SKM-1 treated with dmso at 0.1 percent for 144 hours (cell line): ENCODE measurements at regions not wholly inside any gene's neighbourhood (a gene's known extent, or its start where the extent isn't known, plus 50 kb on each side); places are given as distances from the start of the nearest gene placed in this dataset.
"Not testable (repeated sequence)": the region's sequence is repeated elsewhere in the genome, so short reads cannot be mapped to it uniquely, and the experiment has no call there.

Experiments
- DNase-seq: peaks from one replicate; lab custom pipeline; 2025; ENCODE audit not compliant: unreplicated experiment; lab: John Stamatoyannopoulos, UW

DNA sequence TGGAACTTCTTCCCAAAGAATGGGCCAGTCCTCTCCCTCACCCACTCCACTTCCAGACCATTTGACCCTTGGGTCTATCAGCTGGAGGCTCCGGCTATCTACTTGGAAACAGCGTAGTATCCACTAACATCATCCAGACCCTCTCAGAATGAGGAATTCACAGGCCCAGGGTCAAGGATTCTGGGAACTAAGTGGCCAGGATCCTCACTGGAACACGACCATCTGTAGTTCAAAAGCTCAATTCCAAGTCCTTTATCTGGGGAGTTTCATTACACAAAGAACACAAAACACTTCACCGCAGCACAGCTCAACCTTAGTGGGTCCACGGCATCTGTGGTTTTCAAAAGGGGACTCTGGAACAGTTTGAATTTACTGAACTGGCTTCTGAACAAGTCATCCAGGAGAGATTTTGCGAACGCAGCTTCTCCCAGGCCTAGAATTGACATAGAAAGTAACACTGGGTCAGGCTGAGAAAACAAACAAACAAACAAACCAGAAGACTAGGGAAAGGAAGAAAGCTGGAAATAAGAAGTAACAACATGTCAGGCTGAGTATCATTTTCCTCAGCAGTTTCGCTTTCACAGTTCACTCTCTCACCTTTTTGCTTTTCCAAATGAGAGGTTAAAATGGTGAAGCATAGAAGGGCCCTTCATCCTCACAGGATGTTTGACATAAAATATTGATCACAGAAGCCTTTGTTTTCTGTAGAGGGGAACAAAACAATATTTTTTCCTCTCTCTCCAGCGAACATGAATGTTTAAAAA is 57.6 kb upstream of the USP6NL start:
- DNase-seq, result no peak

DNA sequence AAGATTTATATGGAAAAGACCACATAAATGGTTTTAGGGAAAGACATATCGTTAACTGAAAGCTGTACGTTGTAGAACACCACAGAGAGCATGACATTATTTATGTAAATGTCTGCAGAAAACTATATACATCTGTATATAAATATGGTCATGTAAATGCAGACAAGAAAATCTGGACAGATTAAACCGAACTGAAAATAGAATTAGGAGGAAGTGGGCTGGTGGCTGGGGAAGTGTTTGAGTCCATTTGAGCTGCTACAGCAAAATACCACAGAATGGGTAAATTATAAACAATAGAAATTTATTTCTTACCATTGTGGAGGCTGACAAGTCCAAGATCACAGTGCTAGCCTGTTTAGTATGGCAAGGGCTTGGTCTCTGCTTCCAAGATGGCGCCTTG is 56.3 kb upstream of the USP6NL start:
- no peak for DNase-seq

DNA sequence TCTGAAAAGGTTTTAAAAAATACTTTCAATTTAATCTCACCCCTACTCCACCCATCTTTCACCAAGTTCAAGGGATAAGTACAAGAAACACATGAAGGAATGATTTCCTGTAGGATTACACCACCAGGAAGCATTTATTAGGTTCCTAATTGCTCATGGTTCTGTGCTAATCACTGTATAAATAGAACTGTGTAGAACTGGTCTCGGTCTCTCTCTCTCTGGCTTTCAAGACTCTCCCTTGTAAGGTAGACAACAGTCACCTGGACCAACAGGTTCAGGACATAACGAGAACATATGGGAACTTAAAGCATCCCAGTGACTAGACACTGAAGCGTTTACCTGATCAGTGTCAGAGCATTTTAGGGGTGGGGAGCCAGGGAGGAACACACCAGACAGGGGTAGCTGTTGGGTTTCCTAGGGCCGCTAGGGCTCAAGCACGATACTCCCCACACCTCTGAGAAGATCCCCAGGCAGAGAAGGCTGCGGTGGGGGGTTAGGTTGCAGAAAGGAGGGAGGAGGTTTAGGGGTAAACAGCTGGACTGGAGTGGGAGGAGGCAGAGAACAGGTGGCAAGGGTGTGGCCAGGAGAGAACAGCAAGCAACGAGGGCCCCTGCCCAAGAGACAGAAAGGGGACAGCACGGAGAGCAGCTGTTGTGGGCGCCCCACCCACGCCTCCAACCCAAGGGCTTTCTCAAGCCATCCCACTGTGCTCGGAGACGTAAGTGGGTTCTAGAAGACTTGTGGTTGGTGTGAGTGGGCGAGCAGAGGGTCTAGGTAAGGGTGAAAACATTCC is 52.5 kb upstream of the USP6NL start:
- no peak for DNase-seq

DNA sequence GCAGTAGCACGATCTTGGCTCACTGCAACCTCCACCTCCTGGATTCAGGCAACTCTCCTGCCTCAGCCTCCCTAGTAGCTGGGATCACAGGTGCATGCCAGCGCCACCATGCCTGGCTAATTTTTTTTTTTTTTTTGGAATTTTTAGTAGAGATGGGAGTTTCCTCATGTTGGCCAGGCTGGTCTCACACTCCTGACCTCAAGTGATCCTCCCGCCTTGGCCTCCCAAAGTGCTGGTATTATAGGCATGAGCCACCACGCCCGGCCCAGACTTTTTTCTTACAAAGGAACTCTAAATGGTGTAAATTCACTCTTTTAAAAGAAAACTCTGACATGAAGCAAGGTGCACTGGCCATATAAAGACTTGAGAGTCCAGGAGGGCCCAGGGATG is 51.7 kb upstream of the USP6NL start:
- not testable (repeated sequence) for DNase-seq

DNA sequence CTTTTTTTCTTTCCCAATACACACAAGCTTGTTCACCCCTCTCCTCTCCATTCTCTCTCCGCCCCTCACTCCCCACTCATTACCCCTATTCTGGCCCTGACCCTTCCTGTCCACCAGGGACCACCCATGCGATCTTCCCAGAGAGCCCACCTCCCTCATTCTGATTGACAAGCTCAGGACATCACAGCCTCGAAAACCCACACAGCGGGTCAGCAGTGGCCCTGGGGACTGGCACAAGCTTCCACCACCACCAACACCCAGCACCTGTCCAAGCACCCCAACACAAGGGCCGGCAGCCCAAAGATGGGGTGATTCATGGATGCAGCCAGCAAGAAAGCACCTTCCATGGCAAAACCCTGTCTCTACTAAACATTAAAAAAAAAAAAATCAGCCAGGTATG is 50.0 kb upstream of the USP6NL start:
- no peak for DNase-seq
